DND-41 (cell line): ENCODE measurements at regions not wholly inside any gene's neighbourhood (a gene's known extent, or its start where the extent isn't known, plus 50 kb on each side); places are given as distances from the start of the nearest gene placed in this dataset.

ENCODE experiments used
- ATAC-seq: fragments of 200-7000 bp; cut with Tn5 transposase; 3 replicates; pipeline ENCODE4 v1.9.1; 2021; ENCODE audit warnings: low read depth; ENCODE audit not compliant: insufficient read depth
- DNase-seq: peaks from one replicate; pipeline ENCODE4 v3.0.0-alpha.2; 2020
- H2AFZ ChIP-seq: 2 replicates; pipeline ENCODE4 v1.6.0; 2012; ENCODE audit warnings: low read depth, low read length
- H3K27ac ChIP-seq: 2 replicates; pipeline ENCODE4 v1.5.1; 2012; ENCODE audit warnings: low read length, inconsistent platforms
- H3K27me3 ChIP-seq: fragments of 200-600 bp; sonication (generic); 2 replicates; pipeline ENCODE4 v1.6.0; 2012; ENCODE audit warnings: low read length, mild to moderate bottlenecking, inconsistent platforms; ENCODE audit not compliant: insufficient read depth, poor library complexity
- H3K36me3 ChIP-seq: 2 replicates; pipeline ENCODE4 v1.5.1; 2012; ENCODE audit warnings: low read length, inconsistent platforms; ENCODE audit not compliant: insufficient read depth
- H3K4me1 ChIP-seq: 2 replicates; pipeline ENCODE4 v1.5.1; 2012; ENCODE audit warnings: mild to moderate bottlenecking, low read length; ENCODE audit not compliant: insufficient read depth
- H3K4me2 ChIP-seq: 2 replicates; pipeline ENCODE4 v1.6.0; 2012; ENCODE audit warnings: mild to moderate bottlenecking, moderate library complexity, low read length, inconsistent platforms; ENCODE audit not compliant: insufficient read depth
- H3K4me3 ChIP-seq, 2 experiments: fragments of 200-600 bp in 1 of 2; shearing (Covaris generic) in 1 of 2; 2 replicates each; pipeline ENCODE4 v1.5.1; 2012 to 2016; ENCODE audit warnings: inconsistent platforms in 2 of 2, low read length in 2 of 2, mild to moderate bottlenecking in 2 of 2, low read depth in 1 of 2, moderate library complexity in 1 of 2
- H3K79me2 ChIP-seq: 2 replicates; pipeline ENCODE4 v1.6.0; 2012; ENCODE audit warnings: low read length, inconsistent platforms; ENCODE audit not compliant: insufficient read depth
- H3K9ac ChIP-seq: 2 replicates; pipeline ENCODE4 v1.6.0; 2012; ENCODE audit warnings: low read depth, mild to moderate bottlenecking, inconsistent platforms, low read length, moderate library complexity
- H3K9me3 ChIP-seq: 2 replicates; pipeline ENCODE4 v1.5.1; 2012; ENCODE audit warnings: low read length, moderate library complexity, mild to moderate bottlenecking, inconsistent platforms; ENCODE audit not compliant: insufficient read depth, severe bottlenecking
- H4K20me1 ChIP-seq: 2 replicates; pipeline ENCODE4 v1.6.0; 2012; ENCODE audit warnings: low read length; ENCODE audit not compliant: insufficient read depth
- EZH2 ChIP-seq: IDR thresholded peaks from 3 replicates; pipeline ENCODE4 v1.6.1; 2012; ENCODE audit warnings: borderline replicate concordance, low read depth, mild to moderate bottlenecking, moderate library complexity, low read length, inconsistent platforms; ENCODE audit not compliant: severe bottlenecking
- TF ChIP-seq, protein P1 (sequence below): IDR thresholded peaks from 2 replicates; pipeline ENCODE4 v1.5.1; 2012; ENCODE audit warnings: borderline replicate concordance, low read length, moderate library complexity, mild to moderate bottlenecking; ENCODE audit not compliant: poor library complexity, severe bottlenecking; ENCODE audit errors: extremely low read depth

DNA sequence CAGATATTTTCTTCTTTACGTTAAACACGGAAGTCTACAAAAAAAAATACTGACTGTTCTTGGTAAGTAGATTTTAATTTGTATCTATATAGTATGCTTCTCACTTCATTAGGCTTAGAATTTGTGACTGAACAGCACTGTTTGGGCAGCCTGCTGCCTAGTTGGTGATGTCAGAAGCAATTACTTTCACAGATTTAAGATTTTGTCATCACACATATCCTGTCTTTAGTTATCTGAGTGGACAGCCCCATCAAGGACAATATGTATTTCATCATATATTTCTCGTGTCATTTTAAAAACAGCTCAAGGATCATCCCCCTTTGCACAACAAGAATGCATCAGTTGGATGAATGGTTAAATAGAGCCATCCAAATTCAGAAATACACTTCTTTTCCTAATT is 338.4 kb upstream of the CITED2 start:
- H3K9ac ChIP-seq: no peak overlapping the region

DNA sequence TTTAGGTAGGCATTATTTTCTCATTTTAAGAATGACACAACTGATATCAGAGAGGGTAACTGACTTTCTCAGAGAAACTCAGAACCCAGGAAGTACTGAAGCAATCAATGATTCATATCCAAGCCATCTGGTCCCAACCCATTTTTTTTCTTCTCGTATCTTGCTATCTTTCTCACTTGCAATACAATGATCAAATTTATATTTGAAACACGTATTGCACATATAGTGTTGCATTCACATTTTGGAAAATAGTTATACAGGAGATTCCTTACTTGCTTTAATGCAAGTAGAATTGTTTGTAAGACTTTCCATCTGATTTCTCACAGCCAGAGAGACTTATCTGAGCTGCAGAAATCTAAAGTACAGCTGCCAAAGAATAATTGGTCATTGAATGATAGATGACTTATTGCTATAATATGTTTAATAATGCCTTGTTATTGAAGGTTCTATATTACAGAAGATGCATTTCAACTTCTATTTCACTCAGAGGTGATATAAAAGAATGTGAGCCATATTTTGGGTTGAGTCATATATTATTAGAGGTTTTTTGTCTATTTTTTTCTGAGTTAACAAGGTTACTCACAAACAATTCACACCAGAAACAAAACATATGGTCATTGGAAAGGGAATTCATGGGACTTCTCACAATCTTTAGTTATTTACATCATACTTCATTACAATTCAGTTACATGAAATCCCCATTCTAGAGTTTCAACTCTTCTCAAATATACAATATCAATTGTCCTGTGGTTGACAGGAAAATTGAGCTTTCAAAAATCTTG is 337.5 kb upstream of the CITED2 start:
- Histone ChIP-seq H3K9ac (no peak overlapping the region), H2AFZ (no peak overlapping the region), H3K27me3 (no peaks in the 10 kb centered on the region), H4K20me1 (no peaks in the 10 kb centered on the region), H3K4me2 (no peak overlapping the region), H3K36me3 (no peaks in the 10 kb centered on the region), H3K9me3 (no peaks in the 10 kb centered on the region), H3K27ac (no peak overlapping the region), H3K4me3 (no peak overlapping the region), H3K4me1 (no peaks in the 10 kb centered on the region), H3K79me2 (no peaks in the 10 kb centered on the region)
- ATAC-seq: no peak
- DNase-seq: no peak
- TF ChIP-seq, protein P1, sequence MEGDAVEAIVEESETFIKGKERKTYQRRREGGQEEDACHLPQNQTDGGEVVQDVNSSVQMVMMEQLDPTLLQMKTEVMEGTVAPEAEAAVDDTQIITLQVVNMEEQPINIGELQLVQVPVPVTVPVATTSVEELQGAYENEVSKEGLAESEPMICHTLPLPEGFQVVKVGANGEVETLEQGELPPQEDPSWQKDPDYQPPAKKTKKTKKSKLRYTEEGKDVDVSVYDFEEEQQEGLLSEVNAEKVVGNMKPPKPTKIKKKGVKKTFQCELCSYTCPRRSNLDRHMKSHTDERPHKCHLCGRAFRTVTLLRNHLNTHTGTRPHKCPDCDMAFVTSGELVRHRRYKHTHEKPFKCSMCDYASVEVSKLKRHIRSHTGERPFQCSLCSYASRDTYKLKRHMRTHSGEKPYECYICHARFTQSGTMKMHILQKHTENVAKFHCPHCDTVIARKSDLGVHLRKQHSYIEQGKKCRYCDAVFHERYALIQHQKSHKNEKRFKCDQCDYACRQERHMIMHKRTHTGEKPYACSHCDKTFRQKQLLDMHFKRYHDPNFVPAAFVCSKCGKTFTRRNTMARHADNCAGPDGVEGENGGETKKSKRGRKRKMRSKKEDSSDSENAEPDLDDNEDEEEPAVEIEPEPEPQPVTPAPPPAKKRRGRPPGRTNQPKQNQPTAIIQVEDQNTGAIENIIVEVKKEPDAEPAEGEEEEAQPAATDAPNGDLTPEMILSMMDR: no peak
- no peak for TF ChIP-seq EZH2

More for the DNA sequence above, 338.4 kb upstream of the CITED2 start:
- Histone ChIP-seq H3K4me1 (no peaks in the 10 kb centered on the region), H3K79me2 (no peaks in the 10 kb centered on the region), H3K36me3 (no peaks in the 10 kb centered on the region), H3K9me3 (no peaks in the 10 kb centered on the region), H4K20me1 (no peaks in the 10 kb centered on the region), H3K4me2 (no peak overlapping the region), H3K4me3 (no peak overlapping the region), H3K27ac (no peak overlapping the region), H3K27me3 (no peaks in the 10 kb centered on the region), H2AFZ (no peak overlapping the region)
- ATAC-seq (no peak), DNase-seq (no peak)
- no peak for TF ChIP-seq EZH2
- TF ChIP-seq, protein P1: no peak

DNA sequence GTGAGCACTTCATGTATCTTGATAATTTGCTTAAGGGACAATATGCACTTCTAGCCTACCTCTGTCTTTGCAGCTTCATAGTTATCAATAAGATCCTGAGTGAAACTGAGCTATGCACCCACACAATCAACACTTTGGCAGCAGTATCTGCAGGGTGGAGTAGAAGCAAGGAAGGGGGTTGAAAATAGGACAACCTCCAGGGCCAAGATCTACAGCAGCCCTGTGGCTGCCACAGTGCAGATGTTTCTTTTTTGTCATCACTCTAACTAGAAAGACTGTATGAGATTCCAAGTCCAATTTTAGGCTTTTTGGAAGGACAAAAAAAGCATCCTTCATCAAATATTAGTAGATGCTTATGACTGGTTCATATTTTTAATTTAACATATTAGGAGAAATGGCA is 336.1 kb upstream of the CITED2 start:
- Histone ChIP-seq H3K4me1 (no peaks in the 10 kb centered on the region), H3K9ac (no peak overlapping the region), H2AFZ (no peak overlapping the region), H3K9me3 (no peaks in the 10 kb centered on the region), H3K27ac (no peak overlapping the region), H3K79me2 (no peaks in the 10 kb centered on the region), H4K20me1 (no peaks in the 10 kb centered on the region), H3K4me3 (no peak overlapping the region), H3K36me3 (no peaks in the 10 kb centered on the region), H3K27me3 (no peaks in the 10 kb centered on the region), H3K4me2 (no peak overlapping the region)
- DNase-seq (no peak), ATAC-seq (no peak)
- TF ChIP-seq, protein P1: no peak
- TF ChIP-seq EZH2: no peak
